ENCODE measurements at regions not wholly inside any gene's neighbourhood (a gene's known extent, or its start where the extent isn't known, plus 50 kb on each side); places are given as distances from the start of the nearest gene placed in this dataset.

- TF ChIP-seq, protein P1, sequence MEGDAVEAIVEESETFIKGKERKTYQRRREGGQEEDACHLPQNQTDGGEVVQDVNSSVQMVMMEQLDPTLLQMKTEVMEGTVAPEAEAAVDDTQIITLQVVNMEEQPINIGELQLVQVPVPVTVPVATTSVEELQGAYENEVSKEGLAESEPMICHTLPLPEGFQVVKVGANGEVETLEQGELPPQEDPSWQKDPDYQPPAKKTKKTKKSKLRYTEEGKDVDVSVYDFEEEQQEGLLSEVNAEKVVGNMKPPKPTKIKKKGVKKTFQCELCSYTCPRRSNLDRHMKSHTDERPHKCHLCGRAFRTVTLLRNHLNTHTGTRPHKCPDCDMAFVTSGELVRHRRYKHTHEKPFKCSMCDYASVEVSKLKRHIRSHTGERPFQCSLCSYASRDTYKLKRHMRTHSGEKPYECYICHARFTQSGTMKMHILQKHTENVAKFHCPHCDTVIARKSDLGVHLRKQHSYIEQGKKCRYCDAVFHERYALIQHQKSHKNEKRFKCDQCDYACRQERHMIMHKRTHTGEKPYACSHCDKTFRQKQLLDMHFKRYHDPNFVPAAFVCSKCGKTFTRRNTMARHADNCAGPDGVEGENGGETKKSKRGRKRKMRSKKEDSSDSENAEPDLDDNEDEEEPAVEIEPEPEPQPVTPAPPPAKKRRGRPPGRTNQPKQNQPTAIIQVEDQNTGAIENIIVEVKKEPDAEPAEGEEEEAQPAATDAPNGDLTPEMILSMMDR (conservative IDR thresholded peaks at IDR 0.05 in 1 of 2, IDR thresholded peaks at IDR 0.05 in 1 of 2; ENCODE audit: low read depth in 1 of 2, low read length in 2 of 2): no peak
- TF ChIP-seq EZH2 (IDR thresholded peaks at IDR 0.05; ENCODE audit: low read length, missing control alignments): no peak
These were observed 94.3 kb downstream of the OXGR1 start for GRCh38 chr13:96899946-96900345.
